ENCODE measurements at regions not wholly inside any gene's neighbourhood (a gene's known extent, or its start where the extent isn't known, plus 50 kb on each side); places are given as distances from the start of the nearest gene placed in this dataset.

DNA sequence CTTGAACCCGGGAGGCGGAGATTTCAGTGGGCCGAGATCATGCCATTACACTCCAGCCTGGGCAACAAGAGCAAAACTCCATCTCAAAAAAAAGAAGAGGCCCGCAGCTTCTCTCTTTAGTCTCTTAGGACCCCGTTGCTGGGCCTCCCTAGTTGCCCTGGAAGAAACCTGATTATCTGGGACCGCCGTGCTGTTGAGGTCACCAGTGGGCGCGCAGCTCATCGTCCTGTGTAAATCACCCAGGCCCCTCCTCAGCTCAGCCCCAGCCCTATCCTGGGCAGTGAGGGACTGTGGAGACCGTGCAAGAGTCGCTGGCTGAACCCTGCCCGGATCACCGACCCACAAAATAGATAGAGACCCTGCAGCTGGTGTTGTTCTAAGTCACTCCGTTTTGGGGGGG, 85.0 kb downstream of the UNCX start:
- POLR2A ChIA-PET = no interaction called here
- H3K4me3 Mint-ChIP-seq = no peak overlapping the region
- no peaks in the 10 kb centered on the region for H3K27me3 Mint-ChIP-seq (ENCODE audit: low read depth)
- 0 out of 2 replicates have a peak, but pooled peaks cover 6% of the 10 kb centered on the region for H3K9me3 Mint-ChIP-seq
- no peak overlapping the region for H3K27ac Mint-ChIP-seq
- CTCF ChIA-PET = interaction anchor here (1.0 kb wide), 1 partner anchor 115 kb away, joined by 3 read pairs; no protein-coding TSS in a partner anchor
- no peaks in the 10 kb centered on the region for H3K36me3 Mint-ChIP-seq
- ATAC-seq (no peak), DNase-seq (ENCODE audit: low spot score) (no peak)
- no peak for TF ChIP-seq RELA (CRISPR knock-in tag; IDR thresholded peaks at IDR 0.05; ENCODE audit: borderline replicate concordance)
- TF ChIP-seq, protein P1, sequence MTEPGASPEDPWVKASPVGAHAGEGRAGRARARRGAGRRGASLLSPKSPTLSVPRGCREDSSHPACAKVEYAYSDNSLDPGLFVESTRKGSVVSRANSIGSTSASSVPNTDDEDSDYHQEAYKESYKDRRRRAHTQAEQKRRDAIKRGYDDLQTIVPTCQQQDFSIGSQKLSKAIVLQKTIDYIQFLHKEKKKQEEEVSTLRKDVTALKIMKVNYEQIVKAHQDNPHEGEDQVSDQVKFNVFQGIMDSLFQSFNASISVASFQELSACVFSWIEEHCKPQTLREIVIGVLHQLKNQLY (CRISPR knock-in tag; IDR thresholded peaks at IDR 0.05) = no peak
- TF ChIP-seq NR2C2 (CRISPR knock-in tag; IDR thresholded peaks at IDR 0.05) = no peak
- TF ChIP-seq, protein P2, sequence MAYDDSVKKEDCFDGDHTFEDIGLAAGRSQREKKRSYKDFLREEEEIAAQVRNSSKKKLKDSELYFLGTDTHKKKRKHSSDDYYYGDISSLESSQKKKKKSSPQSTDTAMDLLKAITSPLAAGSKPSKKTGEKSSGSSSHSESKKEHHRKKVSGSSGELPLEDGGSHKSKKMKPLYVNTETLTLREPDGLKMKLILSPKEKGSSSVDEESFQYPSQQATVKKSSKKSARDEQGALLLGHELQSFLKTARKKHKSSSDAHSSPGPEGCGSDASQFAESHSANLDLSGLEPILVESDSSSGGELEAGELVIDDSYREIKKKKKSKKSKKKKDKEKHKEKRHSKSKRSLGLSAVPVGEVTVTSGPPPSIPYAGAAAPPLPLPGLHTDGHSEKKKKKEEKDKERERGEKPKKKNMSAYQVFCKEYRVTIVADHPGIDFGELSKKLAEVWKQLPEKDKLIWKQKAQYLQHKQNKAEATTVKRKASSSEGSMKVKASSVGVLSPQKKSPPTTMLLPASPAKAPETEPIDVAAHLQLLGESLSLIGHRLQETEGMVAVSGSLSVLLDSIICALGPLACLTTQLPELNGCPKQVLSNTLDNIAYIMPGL (CRISPR knock-in tag; IDR thresholded peaks at IDR 0.05) = no peak
- TF ChIP-seq ZNF396 (CRISPR knock-in tag; IDR thresholded peaks at IDR 0.05; ENCODE audit: borderline replicate concordance) = no peak
- TF ChIP-seq EMX1 (CRISPR knock-in tag; IDR thresholded peaks at IDR 0.05) = no peak
- no peak for TF ChIP-seq PRRX2 (CRISPR knock-in tag; IDR thresholded peaks at IDR 0.05)
- no peaks in the 10 kb centered on the region for H3K4me1 Mint-ChIP-seq

DNA sequence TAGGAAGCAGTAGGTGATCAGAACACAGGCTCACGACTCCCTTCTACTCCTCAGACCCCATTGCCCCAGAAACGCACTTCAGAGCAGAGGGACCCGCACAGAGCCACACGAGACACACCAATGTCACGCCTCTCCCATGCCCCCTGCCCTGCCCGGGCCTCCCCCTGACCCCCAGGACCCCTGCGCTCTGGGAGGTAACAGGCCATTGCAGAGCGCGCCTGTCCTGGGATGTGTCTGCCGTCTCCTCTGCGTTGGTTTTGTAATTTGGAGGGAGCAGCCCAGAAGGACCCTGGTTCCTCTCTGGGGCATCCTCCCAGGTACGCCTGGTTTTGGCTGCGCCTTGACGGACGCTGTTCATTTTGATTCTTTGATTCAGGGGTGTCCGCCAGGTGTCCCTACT, 85.4 kb downstream of the UNCX start:
- ATAC-seq (no peak), DNase-seq (ENCODE audit: low spot score) (no peak)
- POLR2A ChIA-PET = no interaction called here
- Mint-ChIP-seq H3K9me3 (0 out of 2 replicates have a peak, but pooled peaks cover 6% of the 10 kb centered on the region), H3K27me3 (ENCODE audit: low read depth) (no peaks in the 10 kb centered on the region), H3K36me3 (no peaks in the 10 kb centered on the region), H3K27ac (no peak overlapping the region), H3K4me3 (no peak overlapping the region), H3K4me1 (no peaks in the 10 kb centered on the region)
- CTCF ChIA-PET = interaction anchor here (1.0 kb wide), 1 partner anchor 114 kb away, joined by 3 read pairs; no protein-coding TSS in a partner anchor
- TF ChIP-seq, protein P3, sequence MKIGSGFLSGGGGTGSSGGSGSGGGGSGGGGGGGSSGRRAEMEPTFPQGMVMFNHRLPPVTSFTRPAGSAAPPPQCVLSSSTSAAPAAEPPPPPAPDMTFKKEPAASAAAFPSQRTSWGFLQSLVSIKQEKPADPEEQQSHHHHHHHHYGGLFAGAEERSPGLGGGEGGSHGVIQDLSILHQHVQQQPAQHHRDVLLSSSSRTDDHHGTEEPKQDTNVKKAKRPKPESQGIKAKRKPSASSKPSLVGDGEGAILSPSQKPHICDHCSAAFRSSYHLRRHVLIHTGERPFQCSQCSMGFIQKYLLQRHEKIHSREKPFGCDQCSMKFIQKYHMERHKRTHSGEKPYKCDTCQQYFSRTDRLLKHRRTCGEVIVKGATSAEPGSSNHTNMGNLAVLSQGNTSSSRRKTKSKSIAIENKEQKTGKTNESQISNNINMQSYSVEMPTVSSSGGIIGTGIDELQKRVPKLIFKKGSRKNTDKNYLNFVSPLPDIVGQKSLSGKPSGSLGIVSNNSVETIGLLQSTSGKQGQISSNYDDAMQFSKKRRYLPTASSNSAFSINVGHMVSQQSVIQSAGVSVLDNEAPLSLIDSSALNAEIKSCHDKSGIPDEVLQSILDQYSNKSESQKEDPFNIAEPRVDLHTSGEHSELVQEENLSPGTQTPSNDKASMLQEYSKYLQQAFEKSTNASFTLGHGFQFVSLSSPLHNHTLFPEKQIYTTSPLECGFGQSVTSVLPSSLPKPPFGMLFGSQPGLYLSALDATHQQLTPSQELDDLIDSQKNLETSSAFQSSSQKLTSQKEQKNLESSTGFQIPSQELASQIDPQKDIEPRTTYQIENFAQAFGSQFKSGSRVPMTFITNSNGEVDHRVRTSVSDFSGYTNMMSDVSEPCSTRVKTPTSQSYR (CRISPR knock-in tag; IDR thresholded peaks at IDR 0.05) = no peak
- TF ChIP-seq, protein P4, sequence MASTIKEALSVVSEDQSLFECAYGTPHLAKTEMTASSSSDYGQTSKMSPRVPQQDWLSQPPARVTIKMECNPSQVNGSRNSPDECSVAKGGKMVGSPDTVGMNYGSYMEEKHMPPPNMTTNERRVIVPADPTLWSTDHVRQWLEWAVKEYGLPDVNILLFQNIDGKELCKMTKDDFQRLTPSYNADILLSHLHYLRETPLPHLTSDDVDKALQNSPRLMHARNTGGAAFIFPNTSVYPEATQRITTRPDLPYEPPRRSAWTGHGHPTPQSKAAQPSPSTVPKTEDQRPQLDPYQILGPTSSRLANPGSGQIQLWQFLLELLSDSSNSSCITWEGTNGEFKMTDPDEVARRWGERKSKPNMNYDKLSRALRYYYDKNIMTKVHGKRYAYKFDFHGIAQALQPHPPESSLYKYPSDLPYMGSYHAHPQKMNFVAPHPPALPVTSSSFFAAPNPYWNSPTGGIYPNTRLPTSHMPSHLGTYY (CRISPR knock-in tag; IDR thresholded peaks at IDR 0.05) = no peak
- TF ChIP-seq, protein P5, sequence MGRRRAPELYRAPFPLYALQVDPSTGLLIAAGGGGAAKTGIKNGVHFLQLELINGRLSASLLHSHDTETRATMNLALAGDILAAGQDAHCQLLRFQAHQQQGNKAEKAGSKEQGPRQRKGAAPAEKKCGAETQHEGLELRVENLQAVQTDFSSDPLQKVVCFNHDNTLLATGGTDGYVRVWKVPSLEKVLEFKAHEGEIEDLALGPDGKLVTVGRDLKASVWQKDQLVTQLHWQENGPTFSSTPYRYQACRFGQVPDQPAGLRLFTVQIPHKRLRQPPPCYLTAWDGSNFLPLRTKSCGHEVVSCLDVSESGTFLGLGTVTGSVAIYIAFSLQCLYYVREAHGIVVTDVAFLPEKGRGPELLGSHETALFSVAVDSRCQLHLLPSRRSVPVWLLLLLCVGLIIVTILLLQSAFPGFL (CRISPR knock-in tag; IDR thresholded peaks at IDR 0.05; ENCODE audit: borderline replicate concordance) = no peak
- TF ChIP-seq, protein P2 (CRISPR knock-in tag; IDR thresholded peaks at IDR 0.05) = no peak
- TF ChIP-seq TP53 (CRISPR knock-in tag; IDR thresholded peaks at IDR 0.05) (no peak), JUN (CRISPR knock-in tag; IDR thresholded peaks at IDR 0.05) (no peak), ZNF423 (CRISPR knock-in tag; IDR thresholded peaks at IDR 0.05) (no peak), RELA (CRISPR knock-in tag; IDR thresholded peaks at IDR 0.05; ENCODE audit: borderline replicate concordance) (no peak), ZNF232 (CRISPR knock-in tag; IDR thresholded peaks at IDR 0.05) (no peak)
- TF ChIP-seq, protein P1 (CRISPR knock-in tag; IDR thresholded peaks at IDR 0.05) = no peak

Measured in WTC11 (cell line).